GM12878 (cell line): ENCODE measurements at regions not wholly inside any gene's neighbourhood (a gene's known extent, or its start where the extent isn't known, plus 50 kb on each side); places are given as distances from the start of the nearest gene placed in this dataset.

Experiments used
- ATAC-seq: fragments of 200-7000 bp; cut with Tn5 transposase; 3 replicates; pipeline ENCODE4 v1.9.1; 2020; ENCODE audit warnings: mild to moderate bottlenecking, moderate library complexity
- BruUV-seq: library from RNA; stranded (reverse); fragments of 400-500 nt; replicated peaks from 2 replicates; lab custom pipeline; 2021; lab: Mats Ljungman, UMichigan
- CTCF ChIA-PET: fragments of 300-600 bp; sonication (Branson Sonifier 250); formaldehyde crosslinking; extraction: SDS; loops from one replicate; lab custom pipeline; 2021; ENCODE audit warnings: inconsistent platforms; lab: Yijun Ruan, JAX
- POLR2A ChIA-PET: fragments of 350-600 bp; formaldehyde crosslinking; extraction: SDS; loops from one replicate; lab custom pipeline; 2021; ENCODE audit warnings: inconsistent platforms; lab: Charles Lee
- RAD21 ChIA-PET: fragments of 300-600 bp; sonication (Branson Sonifier 250); formaldehyde crosslinking; loops from one replicate; lab custom pipeline; 2023; ENCODE audit warnings: antibody characterized with exemption; ENCODE audit not compliant: unreplicated experiment; lab: Charles Lee
- SMC1A ChIA-PET: fragments of 300-600 bp; sonication (Branson Sonifier 250); formaldehyde crosslinking; loops from one replicate; lab custom pipeline; 2023; ENCODE audit not compliant: unreplicated experiment, uncharacterized antibody; lab: Charles Lee
- DNase-seq: peaks from one replicate; pipeline ENCODE4 v3.0.0-alpha.2; 2011; ENCODE audit warnings: low read depth, low spot score
- FAIRE-seq: peaks from 3 replicates; lab custom pipeline; 2011; peaks lifted over from hg19 to GRCh38; lab: Jason Lieb, UNC
- H2AFZ ChIP-seq: 2 replicates; pipeline ENCODE4 v1.6.0; 2011; ENCODE audit warnings: low read depth, low read length, control low read depth; ENCODE audit not compliant: control insufficient read depth
- H3K27ac ChIP-seq: 2 replicates; pipeline ENCODE4 v1.5.1; 2011; ENCODE audit warnings: control low read depth; ENCODE audit not compliant: control insufficient read depth, insufficient read depth
- H3K27me3 ChIP-seq, 2 experiments: replicated peaks in 1 of 2; 2 replicates each; pipeline versions ENCODE4 v1.6.0 to v1.6.1; 2011; ENCODE audit warnings: low read length in 1 of 2; ENCODE audit not compliant: control insufficient read depth in 2 of 2, insufficient read depth in 2 of 2
- H3K36me3 ChIP-seq, 2 experiments: 2 replicates each; pipeline ENCODE4 v1.5.1; 2011; ENCODE audit warnings: low read length in 1 of 2; ENCODE audit not compliant: control insufficient read depth in 2 of 2, insufficient read depth in 2 of 2
- H3K4me1 ChIP-seq: 2 replicates; pipeline ENCODE4 v1.6.1; 2011; ENCODE audit warnings: mild to moderate bottlenecking, low read length, moderate library complexity, mixed read lengths; ENCODE audit not compliant: control insufficient read depth, insufficient read depth
- H3K4me2 ChIP-seq: 2 replicates; pipeline ENCODE4 v1.6.0; 2011; ENCODE audit warnings: control low read depth; ENCODE audit not compliant: control insufficient read depth, insufficient read depth
- H3K4me3 ChIP-seq: fragments of 200-600 bp; sonication (generic); 2 replicates; pipeline ENCODE4 v1.5.1; 2016
- H3K79me2 ChIP-seq: 2 replicates; pipeline ENCODE4 v1.6.0; 2011; ENCODE audit warnings: low read length; ENCODE audit not compliant: control insufficient read depth, insufficient read depth
- H3K9ac ChIP-seq: 2 replicates; pipeline ENCODE4 v1.8.0; 2011; ENCODE audit warnings: low read length, control low read depth, mixed read lengths; ENCODE audit not compliant: control insufficient read depth, insufficient read depth
- H3K9me3 ChIP-seq: replicated peaks from 3 replicates; pipeline ENCODE4 v1.5.1; 2011; ENCODE audit warnings: mild to moderate bottlenecking, low read length; ENCODE audit not compliant: control insufficient read depth, insufficient read depth
- H4K20me1 ChIP-seq: 2 replicates; pipeline ENCODE4 v1.6.0; 2011; ENCODE audit not compliant: control insufficient read depth, insufficient read depth
- BCL11A ChIP-seq: IDR thresholded peaks from 2 replicates; pipeline ENCODE4 v1.6.1; 2011; ENCODE audit warnings: low read depth, low read length
- CBFB ChIP-seq: IDR thresholded peaks from 2 replicates; pipeline ENCODE4 v1.6.1; 2016; ENCODE audit warnings: antibody characterized with exemption, low read depth
- CBX5 ChIP-seq: sonication (generic); IDR thresholded peaks from 2 replicates; pipeline ENCODE4 v1.6.1; 2016; ENCODE audit warnings: low read depth, moderate library complexity, mild to moderate bottlenecking, inconsistent platforms
- GABPA ChIP-seq: IDR thresholded peaks from 2 replicates; pipeline ENCODE4 v1.6.1; 2014; ENCODE audit warnings: antibody characterized with exemption, low read depth, mild to moderate bottlenecking, inconsistent platforms
- HCFC1 ChIP-seq: fragments of 150-350 bp; IDR thresholded peaks from 2 replicates; pipeline ENCODE4 v1.6.1; 2014; ENCODE audit warnings: low read length
- KAT2A ChIP-seq: conservative IDR thresholded peaks from 2 replicates; pipeline ENCODE4 v1.6.1; 2011; ENCODE audit warnings: low read depth, low read length; ENCODE audit not compliant: control insufficient read depth
- POLR2A ChIP-seq: IDR thresholded peaks from 2 replicates; pipeline ENCODE4 v1.6.1; 2011; ENCODE audit warnings: low read depth, mild to moderate bottlenecking, low read length
- POLR2AphosphoS2 ChIP-seq: IDR thresholded peaks from 2 replicates; pipeline ENCODE4 v1.6.1; 2011; ENCODE audit warnings: low read depth, mild to moderate bottlenecking, low read length, improper control_type of control experiment, moderate library complexity
- TCF3 ChIP-seq: IDR thresholded peaks from 2 replicates; pipeline ENCODE4 v1.6.1; 2012; ENCODE audit warnings: low read depth, mild to moderate bottlenecking, low read length, borderline replicate concordance; ENCODE audit not compliant: insufficient read depth
- YY1 ChIP-seq: IDR thresholded peaks from 2 replicates; pipeline ENCODE4 v1.6.1; 2011; ENCODE audit warnings: low read depth, mild to moderate bottlenecking, low read length
- WGBS: methylation state at CpG from one replicate; pipeline ENCODE4 v1.1.6; 2016; ENCODE audit warnings: low lambda C conversion rate; ENCODE audit not compliant: insufficient replicate concordance, insufficient coverage; ENCODE audit errors: missing lambda C conversion rate; 5-methylcytosine and 5-hydroxymethylcytosine counted together
- in situ Hi-C: fragments of 300-500 bp; cut with MboI; formaldehyde crosslinking; loops from 9 replicates; pipeline ENCODE4 v1.14.3; 2018; ENCODE audit warnings: mixed read lengths
- intact Hi-C: fragments of 100-400 bp; cut with micrococcal nuclease; formaldehyde crosslinking; loops from one replicate; pipeline ENCODE4 v1.14.2; 2022; ENCODE audit not compliant: unreplicated experiment
- TF ChIP-seq, protein P1 (sequence below): fragments of 450-650 bp; IDR thresholded peaks from 2 replicates; pipeline ENCODE4 v1.6.1; 2017; ENCODE audit warnings: mild to moderate bottlenecking

DNA sequence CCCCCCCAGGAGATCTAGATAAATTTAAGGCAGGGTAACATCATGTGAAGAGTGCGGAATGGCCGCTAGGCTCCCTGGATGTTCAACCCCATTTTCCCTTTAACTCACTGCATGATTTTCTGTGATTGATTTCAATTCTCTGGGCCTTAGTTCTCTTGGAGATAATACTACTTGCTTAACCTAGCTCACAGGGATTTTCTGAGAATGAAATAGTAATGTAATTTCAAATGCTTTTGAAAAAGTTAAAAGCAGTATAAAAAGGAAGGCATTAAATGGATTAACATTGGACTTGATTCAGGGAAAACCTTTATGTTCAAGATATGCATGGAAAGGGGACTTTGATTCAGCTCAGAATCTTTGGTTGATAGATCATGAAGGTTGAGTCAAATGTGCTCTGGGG, 90.9 kb downstream of the KIF4B start (continued):
- TF ChIP-seq BCL11A (no peak), YY1 (no peak), GABPA (no peak), HCFC1 (no peak), POLR2AphosphoS2 (no peak), POLR2A (no peak), CBX5 (no peak), KAT2A (no peak), CBFB (no peak)

DNA sequence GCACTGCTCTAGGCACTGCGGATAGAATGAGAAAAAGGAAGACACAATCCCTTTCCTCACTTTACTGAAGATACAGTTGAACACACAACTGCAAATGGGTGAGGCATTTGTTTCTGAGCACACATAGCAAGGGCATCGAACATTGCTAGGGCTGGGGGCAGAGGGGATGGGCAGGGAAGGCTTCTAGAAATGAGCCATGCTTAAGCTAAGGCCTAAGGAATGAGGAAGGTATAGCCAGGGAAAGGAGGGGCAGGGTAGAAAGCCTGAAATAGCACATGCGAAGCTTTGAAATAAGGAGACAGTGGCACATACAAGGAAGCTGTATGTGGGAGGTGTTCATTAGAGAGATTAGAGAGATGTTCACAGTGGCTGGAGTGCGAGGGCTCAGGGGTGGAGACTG, 92.7 kb downstream of the KIF4B start:
- Histone ChIP-seq H3K4me3 (no peak overlapping the region), H3K9me3 (no peaks in the 10 kb centered on the region), H3K4me2 (no peak overlapping the region), H4K20me1 (no peaks in the 10 kb centered on the region), H3K4me1 (no peaks in the 10 kb centered on the region), H3K9ac (no peak overlapping the region), H3K27ac (no peak overlapping the region), H3K27me3 (peaks cover 1 to 2% of the 10 kb centered on the region in 2 experiments), H3K79me2 (no peaks in the 10 kb centered on the region), H3K36me3 (no peaks in the 10 kb centered on the region), H2AFZ (no peak overlapping the region)
- TF ChIP-seq POLR2AphosphoS2 = no peak
- no peak for TF ChIP-seq TCF3
- TF ChIP-seq, protein P1, sequence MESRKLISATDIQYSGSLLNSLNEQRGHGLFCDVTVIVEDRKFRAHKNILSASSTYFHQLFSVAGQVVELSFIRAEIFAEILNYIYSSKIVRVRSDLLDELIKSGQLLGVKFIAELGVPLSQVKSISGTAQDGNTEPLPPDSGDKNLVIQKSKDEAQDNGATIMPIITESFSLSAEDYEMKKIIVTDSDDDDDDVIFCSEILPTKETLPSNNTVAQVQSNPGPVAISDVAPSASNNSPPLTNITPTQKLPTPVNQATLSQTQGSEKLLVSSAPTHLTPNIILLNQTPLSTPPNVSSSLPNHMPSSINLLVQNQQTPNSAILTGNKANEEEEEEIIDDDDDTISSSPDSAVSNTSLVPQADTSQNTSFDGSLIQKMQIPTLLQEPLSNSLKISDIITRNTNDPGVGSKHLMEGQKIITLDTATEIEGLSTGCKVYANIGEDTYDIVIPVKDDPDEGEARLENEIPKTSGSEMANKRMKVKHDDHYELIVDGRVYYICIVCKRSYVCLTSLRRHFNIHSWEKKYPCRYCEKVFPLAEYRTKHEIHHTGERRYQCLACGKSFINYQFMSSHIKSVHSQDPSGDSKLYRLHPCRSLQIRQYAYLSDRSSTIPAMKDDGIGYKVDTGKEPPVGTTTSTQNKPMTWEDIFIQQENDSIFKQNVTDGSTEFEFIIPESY = no peak
- POLR2A ChIA-PET = no interaction called here
- CTCF ChIA-PET = no interaction called here
- WGBS = 25% methylated on average over 4 of the region's 4 CpGs
- BruUV-seq = no TSS peak
- intact Hi-C loops (no loop called here), in situ Hi-C loops (no loop called here)
- RAD21 ChIA-PET = no interaction called here
- ATAC-seq (no peak), DNase-seq (no peak), FAIRE-seq (no peak)
- SMC1A ChIA-PET = no interaction called here
